ENCODE measurements at regions not wholly inside any gene's neighbourhood (a gene's known extent, or its start where the extent isn't known, plus 50 kb on each side); places are given as distances from the start of the nearest gene placed in this dataset.
"Not testable (repeated sequence)": the region's sequence is repeated elsewhere in the genome, so short reads cannot be mapped to it uniquely, and the experiment has no call there.

DNA sequence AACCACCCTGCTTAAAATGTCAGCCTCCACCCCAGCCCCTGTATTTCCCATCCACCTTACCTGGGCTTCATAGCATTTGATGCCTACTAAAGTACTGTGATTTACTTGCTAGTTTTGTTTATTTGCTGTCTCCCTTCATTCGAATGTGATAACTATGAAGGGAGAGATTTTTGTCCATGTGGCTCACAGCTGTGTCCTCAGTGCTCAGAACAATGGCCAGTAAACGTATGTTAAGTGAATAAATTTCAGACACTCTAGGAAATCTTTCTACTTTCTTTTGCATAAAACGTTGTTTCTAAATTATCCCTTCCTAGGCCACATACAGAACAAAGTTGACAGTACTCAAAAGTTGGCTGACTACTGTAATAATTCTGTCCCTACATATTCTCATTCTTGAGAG lies 114.7 kb upstream of the OTUD4 start:
- DNase-seq = no peak

DNA sequence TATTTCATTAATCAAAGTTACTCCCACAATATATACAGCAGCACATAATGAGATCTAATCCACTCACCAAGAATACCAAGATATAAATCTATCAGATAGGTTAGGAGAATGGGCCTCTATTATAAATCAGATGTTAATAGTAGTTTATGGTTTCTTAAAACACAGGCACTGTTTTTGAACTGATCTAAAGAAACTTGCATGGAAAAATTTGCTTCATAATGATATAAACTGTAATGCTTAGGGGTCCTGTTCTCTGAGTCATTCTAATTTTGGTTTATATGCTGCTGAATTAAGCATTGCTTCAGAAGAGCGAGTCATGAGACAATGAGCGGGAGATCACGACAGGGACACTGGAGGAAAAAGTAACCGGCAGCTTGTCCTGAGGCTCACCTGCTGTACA lies 113.3 kb upstream of the OTUD4 start:
- no peak for DNase-seq

DNA sequence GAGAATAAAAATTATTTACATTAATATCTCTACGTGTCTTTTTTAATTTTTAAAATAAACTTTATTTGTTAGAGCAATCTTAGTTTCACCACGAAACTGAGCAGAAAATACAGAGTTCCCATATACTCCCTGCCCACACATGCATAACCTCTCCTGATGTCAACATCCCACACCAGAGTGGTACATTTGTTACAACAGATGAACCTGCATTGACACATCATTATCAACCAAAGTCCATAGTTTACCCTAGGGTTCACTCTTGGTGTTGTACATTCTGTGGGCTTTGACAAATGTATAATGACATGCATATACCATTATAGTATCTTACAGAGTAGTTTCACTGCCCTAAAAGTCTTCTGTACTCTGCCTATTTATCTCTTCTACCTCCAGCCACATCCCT lies 110.6 kb upstream of the OTUD4 start:
- DNase-seq = no peak

DNA sequence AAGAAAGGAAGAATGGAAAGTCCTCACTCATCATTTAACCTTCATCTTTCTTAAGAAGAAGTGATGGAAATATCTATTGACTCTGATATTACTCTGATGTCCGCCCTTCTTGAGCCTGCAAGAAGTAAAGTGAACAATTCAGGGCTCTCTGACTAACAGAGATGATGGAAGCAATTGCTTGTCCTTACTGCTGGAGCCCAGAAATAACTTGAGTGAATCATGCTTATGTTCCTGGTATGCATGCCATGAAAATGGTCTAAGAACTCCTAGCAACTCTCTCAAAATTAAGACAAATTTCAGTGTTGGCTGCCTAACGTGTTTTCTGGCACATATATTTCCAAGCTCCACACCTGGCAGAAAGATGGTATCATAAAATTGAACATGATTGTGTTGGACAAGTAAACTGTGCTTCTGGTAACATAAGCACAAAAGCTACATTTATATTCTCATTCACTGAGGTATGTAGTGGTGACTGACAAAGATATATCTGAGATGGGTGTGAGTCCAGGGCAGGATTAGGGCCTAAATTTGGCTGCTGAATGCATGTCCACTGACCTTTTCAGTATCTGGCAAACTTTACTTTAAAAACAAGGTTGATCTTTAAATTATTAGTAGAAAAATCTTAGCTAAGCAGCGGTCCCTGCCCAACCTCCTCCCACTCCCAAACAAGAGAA lies 109.2 kb upstream of the OTUD4 start:
- DNase-seq = no peak

DNA sequence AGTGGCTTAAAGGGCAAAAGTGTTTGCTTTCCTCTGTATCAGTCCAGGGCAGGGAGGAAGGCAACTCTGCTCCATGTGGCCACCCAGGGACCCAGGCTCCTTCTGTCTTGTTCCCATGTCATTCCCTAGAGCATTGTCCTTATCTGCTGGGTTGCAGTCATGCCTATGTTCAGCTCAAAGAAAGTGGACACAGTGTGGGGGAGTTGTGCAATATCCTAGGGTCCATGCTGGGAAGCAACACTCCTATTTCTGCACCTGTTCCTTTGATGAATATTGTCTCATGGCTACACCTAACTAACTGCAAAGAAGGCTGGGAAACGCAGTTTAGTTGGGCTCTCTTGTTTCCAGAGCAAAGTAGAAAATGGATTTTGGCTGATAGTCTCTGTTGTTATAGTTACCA lies 107.0 kb upstream of the OTUD4 start:
- no peak for DNase-seq

DNA sequence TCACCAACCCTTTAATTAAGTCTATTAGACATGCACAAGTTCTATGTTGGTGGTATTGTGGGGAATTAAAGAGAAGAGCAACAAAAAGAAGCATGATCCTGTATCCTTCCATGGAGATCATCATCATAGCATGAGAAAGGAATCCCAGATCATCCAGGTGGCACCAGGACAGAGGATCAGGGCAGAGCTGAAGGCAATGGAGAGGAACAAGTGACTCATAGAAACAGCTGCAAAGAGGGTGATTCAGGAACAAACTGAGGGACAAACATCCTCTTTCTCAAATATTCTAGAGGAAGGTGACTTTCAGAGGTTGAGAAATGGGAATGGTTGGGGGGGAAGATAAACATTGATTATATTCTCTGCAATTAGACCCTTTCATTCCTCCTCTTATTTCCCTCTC lies 105.5 kb upstream of the OTUD4 start:
- no peak for DNase-seq

DNA sequence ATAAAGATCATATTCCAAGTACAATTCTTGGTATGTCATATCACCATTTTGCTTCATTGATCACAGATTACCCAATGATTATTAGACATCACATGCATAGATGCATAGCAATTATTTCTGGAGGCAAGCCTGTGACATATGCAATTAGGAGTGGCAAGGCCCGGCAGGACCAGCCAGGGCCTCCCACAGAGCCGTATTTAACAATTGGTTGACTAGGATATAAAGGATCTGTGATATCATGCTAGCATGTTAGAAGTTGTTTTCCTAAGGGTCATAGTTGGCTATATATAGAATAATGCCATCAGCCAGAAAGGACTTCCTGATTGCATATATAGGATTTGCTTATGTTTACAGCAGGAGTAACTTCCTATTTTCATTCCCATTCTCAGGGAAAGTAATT lies 103.5 kb upstream of the OTUD4 start:
- no peak for DNase-seq

DNA sequence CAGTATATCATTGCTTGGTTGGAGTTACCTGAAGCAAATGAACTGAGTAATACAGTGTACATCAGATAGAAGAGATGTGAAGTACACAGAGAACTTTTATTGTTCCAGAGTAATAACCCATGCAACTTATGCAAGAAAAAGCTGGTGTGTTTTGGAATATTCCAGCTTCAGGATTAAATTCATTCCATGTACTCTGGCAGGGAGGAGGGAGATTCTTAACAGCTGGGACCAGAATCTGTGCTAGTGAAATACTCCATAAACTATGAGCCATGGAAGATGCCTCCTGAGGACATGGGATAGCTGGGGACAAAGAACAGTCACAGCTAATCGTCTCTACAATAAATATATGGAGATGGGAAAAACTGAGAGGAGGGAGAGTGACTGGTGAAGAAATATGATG lies 101.6 kb upstream of the OTUD4 start:
- DNase-seq = no peak

DNA sequence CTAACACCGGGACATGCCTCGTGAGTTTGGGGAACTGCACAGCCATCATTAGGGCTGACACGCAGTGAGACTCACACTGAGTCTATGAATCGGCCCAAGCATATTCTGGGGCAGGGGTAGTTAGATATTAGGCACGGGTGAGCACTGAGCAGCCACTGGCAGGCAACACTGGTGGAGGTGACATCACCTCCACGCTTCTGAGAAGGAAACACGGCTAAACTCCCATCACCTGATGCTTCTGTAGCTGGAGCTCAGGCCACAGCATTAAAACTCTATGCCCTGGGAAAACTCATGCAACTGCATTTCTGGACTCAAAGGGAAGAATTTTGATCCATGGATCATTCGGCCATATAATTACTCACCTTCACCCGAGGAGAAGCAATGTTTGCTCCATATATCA lies 100.8 kb upstream of the OTUD4 start:
- no peak for DNase-seq

DNA sequence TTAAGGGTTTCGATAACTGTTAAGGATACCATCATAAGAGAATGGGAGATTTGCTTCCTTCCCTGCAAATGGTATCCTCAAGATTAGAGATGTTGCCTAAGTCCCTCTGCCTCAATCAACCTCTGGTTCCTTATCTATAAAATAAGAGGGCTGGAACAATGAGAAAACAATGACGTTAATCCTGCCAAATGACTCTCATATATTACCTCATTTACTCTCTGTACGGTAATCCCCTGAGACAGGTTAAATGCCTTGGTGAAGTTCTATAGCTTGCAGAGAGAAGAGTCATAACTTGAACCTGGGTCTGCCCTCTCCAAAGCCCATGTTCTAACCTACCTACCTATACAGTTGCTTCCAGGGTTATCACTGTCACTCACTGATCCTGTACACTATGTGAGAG lies 100.2 kb upstream of the OTUD4 start:
- DNase-seq = no peak

DNA sequence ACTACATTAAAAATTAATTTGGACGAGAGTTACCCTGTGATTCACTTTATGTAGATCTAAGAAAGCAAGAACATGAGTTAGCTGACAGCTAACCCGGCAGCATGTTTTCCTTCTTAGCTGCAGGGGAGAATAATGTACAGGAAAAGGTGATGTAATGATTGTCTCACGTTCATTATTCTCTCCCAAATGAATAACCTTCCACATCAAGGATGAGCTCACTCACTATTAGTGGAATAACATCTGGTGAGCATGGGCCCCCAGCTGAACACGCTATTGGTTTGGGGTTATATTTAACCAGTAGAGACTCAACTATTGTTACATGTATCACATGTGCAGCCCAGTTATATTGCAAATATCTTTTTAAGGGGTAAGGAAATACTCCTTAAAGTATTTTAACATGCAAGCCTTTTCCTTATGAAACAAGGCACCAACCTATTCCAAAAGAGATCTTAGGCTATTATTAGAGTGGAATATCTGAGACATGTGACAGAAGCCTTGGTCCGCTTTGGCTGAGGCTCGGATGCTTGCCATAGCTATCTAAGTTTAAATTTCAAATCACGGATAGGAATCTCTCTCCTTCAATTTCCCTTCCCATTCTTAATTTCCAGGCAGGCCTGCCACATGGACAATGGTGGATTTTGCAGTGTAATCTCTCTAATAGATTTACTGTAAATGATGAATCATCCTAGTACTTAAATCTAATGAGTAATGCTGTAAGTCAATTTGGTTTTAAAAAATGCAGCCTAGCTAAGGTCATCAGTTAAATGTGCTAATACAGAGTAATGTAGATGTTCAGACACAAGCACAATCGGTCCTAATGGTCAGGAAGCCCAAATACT lies 99.0 kb upstream of the OTUD4 start:
- no peak for DNase-seq

DNA sequence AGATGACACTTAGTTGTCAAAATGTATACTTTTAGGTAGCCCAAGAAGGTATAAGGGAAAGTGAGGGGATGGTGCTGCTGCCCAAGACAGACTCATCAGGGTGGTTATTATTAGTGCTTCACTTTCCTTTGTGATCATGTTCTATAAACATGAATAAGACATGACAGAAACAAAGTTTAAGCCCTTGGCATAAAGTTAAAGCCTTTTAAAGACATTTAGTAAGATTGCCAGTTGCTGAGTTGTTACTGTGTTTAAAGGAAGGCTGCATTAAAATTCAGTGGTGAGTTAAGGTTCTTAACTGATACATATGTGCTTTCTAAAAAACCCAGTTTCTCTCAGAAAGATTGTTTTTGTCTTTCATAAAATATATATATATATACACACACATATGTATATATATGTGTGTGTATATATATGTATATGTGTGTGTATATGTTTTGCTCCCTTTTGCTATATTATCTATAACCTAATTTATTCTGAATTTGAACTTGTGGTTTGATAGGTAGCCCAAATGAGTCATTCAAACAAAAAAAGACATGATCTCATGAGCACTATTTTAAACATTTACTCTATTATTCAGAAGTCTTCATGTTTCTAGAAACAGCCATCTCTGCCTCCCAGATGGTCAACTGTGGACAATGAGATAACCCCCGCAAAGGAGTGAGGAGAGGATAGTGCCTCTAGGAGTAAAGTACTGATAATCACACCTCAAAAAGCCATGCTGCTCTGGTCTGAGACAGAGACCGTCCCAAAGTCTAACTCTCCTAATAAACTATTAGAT lies 98.1 kb upstream of the OTUD4 start:
- no peak for DNase-seq

DNA sequence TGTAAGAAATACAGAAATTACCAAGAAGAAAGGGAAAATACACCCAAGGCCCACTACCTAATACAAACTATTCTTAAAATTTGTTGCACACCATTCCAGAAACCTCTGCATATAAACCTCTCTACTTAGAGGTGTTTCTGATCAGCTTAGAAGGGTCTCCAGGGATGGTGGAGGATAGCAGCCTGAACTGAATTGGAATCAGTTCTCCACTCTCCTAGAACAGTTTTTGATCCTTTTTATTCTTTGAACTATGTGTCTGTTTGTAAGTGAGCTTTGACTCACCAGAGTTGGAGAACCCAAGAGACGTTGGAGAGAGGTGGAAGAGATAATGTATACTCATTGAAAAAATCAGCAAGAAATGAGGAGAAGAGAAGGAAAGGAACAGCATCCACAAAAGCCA lies 96.6 kb upstream of the OTUD4 start:
- no peak for DNase-seq

DNA sequence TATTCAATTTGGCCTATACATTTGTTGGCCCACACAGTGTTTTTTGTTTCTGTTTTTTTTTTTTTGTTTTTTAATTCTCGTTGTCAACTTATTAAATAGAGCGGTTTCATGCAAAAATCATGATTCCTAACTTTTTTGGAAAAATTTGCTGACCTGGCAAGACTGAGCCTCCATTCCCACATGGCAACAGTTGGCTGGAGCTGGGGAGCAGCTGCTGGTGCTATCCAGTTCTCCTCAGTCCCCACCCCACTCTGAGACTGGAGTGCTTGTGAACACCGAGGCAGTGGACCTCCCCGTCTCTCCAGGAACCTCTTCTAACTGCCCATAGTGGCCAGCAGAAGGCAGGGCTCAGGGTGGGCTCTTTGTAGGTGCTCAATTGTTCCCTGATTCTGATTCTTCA lies 95.7 kb upstream of the OTUD4 start:
- no peak for DNase-seq

DNA sequence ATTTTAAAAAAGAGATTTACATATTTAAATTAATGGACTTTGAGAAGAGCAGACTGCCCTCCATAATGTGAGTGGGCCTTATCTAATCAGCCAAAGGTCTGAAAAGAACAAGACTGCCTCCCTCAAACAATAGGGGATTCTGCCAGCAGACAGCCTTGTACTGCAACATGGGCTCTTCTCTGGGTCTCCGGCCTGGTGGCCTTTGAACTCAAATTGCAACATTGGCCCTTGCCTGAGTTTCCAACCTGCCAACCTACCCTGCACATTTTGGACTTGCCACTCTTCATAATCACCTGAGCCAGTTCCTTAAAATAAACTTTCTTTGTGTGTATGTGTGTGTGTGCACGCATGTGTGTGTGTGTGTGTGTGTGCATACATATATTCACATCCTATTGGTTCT lies 90.8 kb upstream of the OTUD4 start:
- no peak for DNase-seq

DNA sequence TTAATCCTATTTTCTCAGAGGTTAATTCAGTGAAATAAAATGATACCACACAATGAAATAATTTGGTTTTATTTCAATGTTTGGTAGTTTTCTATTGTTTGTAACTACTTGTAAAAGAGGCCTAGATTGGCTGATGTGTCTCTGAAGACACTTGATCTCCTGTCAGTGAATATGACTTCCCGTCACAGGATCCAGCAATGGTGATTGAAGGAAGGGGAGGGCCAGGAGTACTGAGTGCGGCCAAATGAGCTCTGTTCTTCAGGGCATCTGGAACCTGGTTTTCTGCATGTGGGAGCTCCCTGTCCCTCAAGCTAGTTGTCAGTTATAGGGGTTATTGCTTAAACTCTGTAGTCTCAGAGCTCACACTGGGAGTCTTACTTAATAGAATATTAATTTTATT lies 86.5 kb upstream of the OTUD4 start:
- DNase-seq = no peak

DNA sequence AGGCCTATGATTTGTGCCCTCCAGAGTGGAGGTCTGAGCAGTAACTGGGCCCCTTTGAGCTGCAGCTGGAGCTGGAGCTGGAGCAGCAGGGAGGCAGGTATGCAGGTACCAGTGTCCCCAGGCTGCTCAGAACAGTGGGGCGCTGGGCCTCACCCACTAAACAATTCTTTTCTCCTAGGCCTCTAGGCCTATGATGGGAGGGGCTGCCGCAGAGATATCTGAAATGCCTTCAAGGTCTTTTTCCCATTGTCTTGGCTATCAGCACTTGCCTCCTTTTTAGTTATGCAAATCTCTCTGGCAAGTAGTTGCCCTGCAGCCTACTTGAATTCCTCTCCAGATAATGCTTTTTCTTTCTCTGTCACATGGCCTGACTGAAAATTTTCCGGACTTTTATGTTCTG lies 79.7 kb upstream of the OTUD4 start:
- DNase-seq = no peak

DNA sequence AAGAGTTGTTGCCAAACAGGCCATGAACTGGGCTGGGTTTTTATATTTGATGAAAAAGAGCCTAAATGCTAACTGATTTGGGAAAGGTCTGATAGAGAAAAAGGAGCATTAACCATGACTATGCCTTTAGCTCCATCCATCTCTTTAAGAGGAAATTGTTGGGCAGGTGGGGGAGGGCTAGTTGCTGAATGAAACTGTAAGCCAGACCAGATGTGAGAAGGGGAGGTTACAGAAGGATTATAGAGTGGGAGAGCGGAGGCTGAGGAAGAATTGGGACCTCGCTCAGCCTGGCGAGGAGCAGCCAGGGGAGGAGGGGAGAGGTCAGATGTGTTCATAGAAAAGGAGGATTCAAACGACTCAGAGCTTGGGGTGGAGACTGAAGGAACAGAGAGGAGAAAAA lies 74.9 kb upstream of the OTUD4 start:
- not testable (repeated sequence) for DNase-seq

DNA sequence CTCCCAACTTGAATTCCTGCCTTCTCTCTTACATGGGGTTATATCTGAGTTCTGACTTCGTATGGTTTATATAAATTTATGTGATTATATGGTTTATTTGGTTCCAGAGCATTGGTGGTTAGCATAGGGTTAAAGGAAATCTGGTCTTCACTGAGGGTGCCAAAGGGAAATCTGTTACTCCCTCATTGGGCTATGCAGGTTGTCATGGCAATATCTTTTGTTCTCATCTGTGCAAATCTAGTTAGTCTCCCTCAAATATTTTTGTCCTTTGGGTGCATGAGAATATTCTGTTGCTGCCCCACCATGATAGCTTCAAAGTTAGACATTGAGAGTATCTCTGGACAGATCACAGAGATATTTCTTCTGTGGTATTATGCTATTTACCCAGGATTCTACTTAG lies 71.8 kb upstream of the OTUD4 start:
- DNase-seq = no peak

DNA sequence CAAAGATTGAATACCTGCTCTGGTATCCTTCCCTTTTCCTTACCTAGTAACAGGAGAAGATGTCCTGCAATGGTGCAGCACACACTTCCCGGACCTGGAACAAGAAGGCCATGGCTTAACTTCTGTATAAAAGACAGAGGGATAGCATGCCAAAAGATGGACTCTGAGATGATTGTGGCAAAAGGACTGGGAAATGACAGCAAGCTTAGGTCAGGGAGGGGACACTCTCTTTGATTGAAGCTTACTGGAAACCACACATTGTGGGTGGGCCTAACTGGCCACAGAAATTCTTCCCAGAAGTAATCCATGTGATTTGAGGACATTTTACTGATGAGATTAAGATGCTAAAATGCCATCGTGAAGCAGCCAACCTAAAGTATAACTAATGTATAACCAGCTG lies 71.0 kb upstream of the OTUD4 start:
- DNase-seq = no peak

DNA sequence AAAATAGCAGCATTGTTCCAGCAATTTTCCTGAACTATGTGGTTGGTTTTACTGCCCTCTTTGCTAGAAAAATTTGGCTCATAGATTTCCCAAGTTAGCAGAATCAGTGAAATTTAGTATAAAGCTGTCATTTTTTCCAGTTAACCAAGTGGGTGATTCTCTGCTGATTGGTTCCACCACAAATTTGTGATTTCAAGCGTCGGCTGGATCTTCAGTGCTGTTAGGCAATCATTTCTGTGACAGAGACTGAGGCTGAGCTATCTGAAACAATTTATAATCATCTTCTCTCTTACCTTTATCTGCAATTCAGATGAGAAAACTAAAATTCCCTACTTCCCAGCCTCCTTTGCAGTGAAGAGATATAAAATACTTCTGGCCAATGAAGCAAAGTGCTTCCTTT lies 68.6 kb upstream of the OTUD4 start:
- no peak for DNase-seq

DNA sequence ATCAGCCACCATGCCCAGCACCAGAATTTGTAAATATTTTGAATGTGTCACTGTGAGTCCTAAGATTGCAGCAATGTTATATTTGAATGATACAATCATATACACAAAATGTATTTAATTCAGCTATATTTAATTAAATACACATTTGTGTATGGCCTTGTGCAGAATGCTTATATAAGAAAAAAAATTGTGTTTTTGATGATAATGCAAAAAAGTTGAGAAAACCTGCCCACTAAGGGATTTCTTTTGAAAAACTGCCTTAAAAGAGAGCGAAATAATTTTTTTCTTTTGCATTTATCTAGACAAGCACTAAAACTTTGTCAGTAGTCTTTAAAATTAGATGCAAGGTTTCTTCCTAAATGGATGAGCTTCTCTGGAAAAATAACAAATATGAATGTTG lies 68.1 kb upstream of the OTUD4 start:
- no peak for DNase-seq

DNA sequence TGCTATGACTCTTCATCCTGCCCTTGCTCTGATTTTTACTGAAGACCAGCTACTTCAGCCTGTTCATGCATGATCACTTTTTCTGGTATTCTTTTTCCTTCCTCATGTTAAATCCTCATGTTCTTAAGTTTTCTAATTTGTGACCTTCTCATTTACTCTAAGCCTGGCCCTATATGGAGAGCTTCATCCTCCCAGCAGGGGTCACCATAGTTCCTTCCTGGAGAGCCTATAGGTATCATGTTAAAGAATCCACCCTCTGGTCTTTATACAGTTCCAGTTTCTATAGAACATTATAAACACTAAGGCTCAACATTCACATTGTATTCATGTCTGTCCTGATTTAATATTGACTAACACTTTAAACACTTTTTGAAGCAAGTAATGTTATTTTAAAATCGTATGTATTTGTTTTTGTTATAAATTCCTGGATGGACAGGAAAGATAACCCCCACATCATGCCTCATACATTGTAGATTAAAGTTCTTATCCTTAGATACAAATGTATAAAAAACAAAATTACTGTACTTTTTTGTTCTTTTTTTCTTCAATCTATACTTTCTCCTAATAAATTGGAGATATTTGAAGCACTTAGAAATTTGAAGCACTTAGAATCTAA lies 53.8 kb upstream of the OTUD4 start:
- DNase-seq = peak in 4 of 5 experiments; percentile 1 to 69 (median 18)

Measured in T-helper 2 cell (primary cell).